ENCODE measurements at regions not wholly inside any gene's neighbourhood (a gene's known extent, or its start where the extent isn't known, plus 50 kb on each side); places are given as distances from the start of the nearest gene placed in this dataset.

- no peak for TF ChIP-seq POLR2AphosphoS5 (IDR thresholded peaks at IDR 0.05)
- no peak for TF ChIP-seq CTCF (IDR thresholded peaks at IDR 0.05 in 8 of 11, conservative IDR thresholded peaks at IDR 0.05 in 3 of 11)
- TF ChIP-seq POLR2A (IDR thresholded peaks at IDR 0.05), result no peak
These were observed 686.6 kb downstream of the ROBO2 start for GRCh38 chr3:77726517-77726916.
